ENCODE measurements at regions not wholly inside any gene's neighbourhood (a gene's known extent, or its start where the extent isn't known, plus 50 kb on each side); places are given as distances from the start of the nearest gene placed in this dataset.
A peak's percentile ranks its signal among the peaks of the same experiment; 100 is the strongest.
"Not testable (repeated sequence)": the region's sequence is repeated elsewhere in the genome, so short reads cannot be mapped to it uniquely, and the experiment has no call there.

GRCh38 chr12:9411616-9412268 lies 196.0 kb downstream of the KLRB1 start:
- DNase-seq = not testable (repeated sequence)

- not testable (repeated sequence) for DNase-seq
Observed at GRCh38 chr12:9407425-9407748, 199.2 kb upstream of the PZP start.

DNA sequence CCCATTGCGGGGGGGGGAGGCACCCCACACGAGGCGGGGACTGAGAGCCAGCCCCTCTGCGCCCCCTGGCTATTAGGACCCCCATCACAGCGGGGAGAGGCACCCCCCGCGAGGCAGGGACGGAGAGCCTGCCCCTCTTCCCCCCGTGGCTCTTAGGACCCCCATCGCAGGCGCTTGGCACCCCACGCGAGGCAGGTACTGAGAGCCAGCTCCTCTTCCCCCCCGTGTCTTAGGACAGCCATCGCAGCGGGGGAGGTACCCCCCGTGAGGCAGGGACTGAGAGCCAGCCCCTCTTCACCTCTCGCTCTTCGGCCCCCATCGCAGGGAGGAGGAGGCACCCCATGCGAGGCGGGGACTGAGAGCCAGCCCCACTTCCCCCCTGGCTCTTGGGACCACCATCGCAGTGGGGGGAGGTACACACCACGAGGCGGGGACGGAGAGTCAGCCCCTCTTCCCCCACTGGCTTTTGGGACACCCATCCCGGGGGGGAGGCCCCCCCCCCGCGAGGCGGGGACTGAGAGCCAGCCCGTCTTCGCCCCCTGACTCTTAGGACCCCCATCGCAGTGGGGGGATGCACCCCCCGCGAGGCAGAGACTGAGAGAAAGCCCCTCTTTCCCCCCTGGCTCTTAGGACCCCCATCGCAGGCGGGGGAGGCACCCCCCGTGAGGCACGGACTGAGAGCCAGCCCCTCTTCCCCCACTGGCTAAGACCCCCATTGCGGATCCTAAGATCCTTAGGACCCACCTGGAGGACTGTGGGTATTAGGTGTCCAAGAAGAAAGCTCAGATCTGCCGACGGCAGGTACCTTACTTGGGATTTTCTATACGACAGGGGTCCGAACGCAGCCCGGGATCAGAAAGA lies 198.6 kb upstream of the PZP start:
- no peak for DNase-seq

GRCh38 chr12:9405886-9406563 lies 197.8 kb upstream of the PZP start:
- DNase-seq = no peak

DNA sequence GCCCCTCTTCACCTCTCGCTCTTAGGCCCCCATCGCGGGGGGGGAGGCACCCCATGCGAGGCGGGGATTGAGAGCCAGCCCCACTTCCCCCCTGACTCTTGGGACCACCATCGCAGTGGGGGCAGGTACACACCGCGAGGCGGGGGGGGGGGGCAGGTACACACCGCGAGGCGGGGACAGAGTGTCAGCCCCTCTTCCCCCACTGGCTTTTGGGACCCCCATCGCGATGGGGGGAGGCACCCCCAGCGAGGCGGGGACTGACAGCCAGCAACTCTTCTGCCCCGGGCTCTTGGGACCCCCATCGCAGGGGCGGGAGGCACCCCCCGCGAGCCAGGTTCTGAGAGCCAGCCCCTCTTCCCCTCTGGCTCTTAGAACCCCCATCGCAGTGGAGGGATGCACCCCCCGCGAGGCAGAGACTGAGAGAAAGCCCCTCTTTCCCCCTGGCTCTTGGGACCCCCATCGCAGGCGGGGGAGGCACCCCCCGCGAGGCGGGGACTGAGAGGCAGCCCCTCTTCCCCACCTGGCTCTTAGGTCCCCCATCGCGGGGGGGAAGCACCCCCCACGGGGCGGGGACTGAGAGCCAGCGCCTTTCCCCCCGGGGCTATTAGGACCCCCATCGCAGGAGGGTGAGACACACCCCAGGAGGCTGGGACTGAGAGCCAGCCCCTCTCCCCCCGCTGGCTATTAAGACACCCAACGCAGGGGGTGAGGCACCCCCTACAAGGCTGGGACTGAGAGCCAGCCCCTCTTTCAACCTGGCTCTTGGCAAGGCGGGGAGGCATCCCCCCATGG lies 196.5 kb upstream of the PZP start:
- no peak for DNase-seq

DNA sequence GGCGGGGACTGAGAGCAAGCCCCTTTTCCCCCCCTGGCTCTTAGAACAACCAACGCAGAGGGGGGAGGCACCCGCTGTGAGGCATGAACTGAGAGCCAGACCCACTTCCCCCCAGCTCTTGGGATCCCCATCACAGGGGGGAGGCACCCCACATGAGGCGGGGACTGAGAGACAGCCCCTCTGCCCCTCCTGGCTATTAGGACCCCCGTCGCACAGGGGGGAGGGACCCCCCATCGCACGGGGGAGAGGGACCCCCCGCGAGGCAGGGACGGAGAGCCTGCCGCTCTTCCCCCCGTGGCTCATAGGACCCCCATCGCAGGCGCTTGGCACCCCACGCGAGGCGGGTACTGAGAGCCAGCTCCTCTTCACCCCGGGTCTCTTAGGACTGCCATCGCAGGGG lies 195.8 kb upstream of the PZP start:
- no peak for DNase-seq

- DNase-seq = not testable (repeated sequence)
Observed at GRCh38 chr12:9402432-9403040, 194.3 kb upstream of the PZP start.

- not testable (repeated sequence) for DNase-seq
Observed at GRCh38 chr12:9396367-9396766, 188.2 kb upstream of the PZP start.

DNA sequence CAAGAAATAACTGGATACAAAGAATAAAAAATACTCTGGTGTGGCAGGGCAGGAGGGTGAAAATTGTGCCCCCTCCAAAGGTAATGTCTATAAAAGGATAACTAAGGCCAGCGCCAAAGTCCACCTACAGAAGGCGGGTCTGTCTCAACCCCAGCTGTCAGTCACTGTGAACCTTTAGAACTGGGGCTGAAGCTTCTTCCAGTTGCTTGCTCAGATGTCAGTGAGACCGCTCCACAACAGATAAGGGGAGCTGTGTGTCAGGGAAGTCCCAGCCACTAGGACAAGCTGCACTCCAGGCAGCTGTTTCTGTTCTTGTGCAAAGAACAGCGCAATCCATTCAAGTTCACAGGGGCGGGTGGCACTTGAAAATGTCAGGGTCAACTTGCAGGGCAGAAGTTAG lies 187.0 kb upstream of the PZP start:
- not testable (repeated sequence) for DNase-seq

GRCh38 chr12:9392842-9393241 lies 184.6 kb upstream of the PZP start:
- DNase-seq = no peak

- no peak for DNase-seq
Observed at GRCh38 chr12:9391815-9392214, 183.6 kb upstream of the PZP start.

GRCh38 chr12:9390761-9391160 lies 182.6 kb upstream of the PZP start:
- no peak for DNase-seq

DNA sequence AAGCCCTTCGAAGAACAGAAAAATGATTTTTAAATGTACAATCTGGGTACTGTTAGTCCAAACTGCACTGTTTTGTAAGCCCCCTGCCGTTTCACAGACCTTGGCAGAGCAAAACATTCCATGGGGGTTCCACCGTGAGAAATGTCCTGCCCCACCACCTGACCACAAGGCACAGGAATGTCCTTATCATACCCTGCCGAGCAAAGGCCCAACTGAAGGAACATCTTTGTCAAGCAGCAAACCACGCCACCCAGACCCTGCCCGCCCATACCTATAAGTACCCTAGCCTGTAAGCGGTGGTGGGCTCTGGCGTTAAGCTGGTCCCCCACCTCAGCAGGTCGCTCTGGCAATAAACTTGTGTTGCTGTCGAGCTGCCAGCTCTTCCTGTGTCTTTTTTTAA lies 181.6 kb upstream of the PZP start:
- no peak for DNase-seq

GRCh38 chr12:9388379-9388778 lies 180.2 kb upstream of the PZP start:
- no peak for DNase-seq

- no peak for DNase-seq
Observed at GRCh38 chr12:9387450-9387849, 179.3 kb upstream of the PZP start.

- no peak for DNase-seq
Observed at GRCh38 chr12:9383585-9383984, 175.4 kb upstream of the PZP start.

- DNase-seq = no peak
Observed at GRCh38 chr12:9381619-9382018, 173.4 kb upstream of the PZP start.

GRCh38 chr12:9380650-9381049 lies 172.5 kb upstream of the PZP start:
- no peak for DNase-seq

DNA sequence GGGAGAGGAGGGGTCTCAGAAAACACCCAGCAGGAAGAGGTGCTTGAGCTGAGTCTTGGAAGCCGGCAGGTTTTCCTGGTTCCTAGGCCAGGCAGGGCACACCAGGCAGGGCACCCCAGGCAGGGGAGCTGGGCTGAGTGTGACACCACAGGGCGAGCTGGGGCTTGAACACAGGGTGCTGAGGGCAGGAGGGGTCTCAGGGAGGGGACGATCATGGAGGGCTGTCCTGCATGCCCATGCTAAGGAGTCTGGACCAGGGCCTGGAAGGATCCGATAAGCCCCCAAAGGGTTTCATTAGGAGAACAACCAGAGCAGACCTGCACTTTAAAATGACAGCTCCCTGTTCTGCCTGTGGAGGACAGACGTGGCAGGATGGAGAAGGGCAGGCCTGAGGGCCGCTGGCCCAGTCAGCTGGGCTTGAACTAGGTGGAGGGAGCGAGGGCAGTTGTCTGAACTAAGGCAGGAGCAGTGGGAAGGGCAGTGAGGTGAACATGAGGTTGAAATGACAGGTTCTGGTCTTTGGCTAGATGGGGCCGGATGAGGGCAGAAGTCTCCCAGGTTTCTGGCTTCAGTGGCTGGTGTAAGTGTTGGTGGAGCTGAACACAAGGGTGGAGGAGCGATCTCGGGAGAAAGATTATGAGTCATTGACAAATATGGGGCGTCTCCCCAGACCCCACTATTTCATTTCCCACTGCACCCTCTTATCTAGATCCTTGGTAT lies 171.0 kb upstream of the PZP start:
- no peak for DNase-seq

GRCh38 chr12:9378430-9378835 lies 170.2 kb upstream of the PZP start:
- peak; percentile 24 for DNase-seq

GRCh38 chr12:9372202-9372601 lies 164.0 kb upstream of the PZP start:
- no peak for DNase-seq
